Loucy (cell line): ENCODE measurements at regions not wholly inside any gene's neighbourhood (a gene's known extent, or its start where the extent isn't known, plus 50 kb on each side); places are given as distances from the start of the nearest gene placed in this dataset.

Experiments used
- H2AFZ ChIP-seq: fragments of 200-600 bp; sonication (generic); 2 replicates; pipeline ENCODE4 v1.6.0; 2016; ENCODE audit warnings: antibody characterized with exemption, mild to moderate bottlenecking, low read length, moderate library complexity
- H3F3A ChIP-seq: fragments of 200-600 bp; 2 replicates; pipeline ENCODE4 v1.6.0; 2016; ENCODE audit warnings: antibody characterized with exemption, low read depth, mild to moderate bottlenecking
- H3K27me3 ChIP-seq: fragments of 200-600 bp; sonication (generic); 2 replicates; pipeline ENCODE4 v1.6.1; 2014; ENCODE audit warnings: low read length, mild to moderate bottlenecking; ENCODE audit not compliant: insufficient read depth, poor library complexity, severe bottlenecking
- H3K36me3 ChIP-seq: fragments of 200-600 bp; sonication (generic); 2 replicates; pipeline ENCODE4 v1.6.1; 2016; ENCODE audit warnings: low read length; ENCODE audit not compliant: insufficient read depth
- H3K4me1 ChIP-seq: fragments of 200-600 bp; sonication (generic); 2 replicates; pipeline ENCODE4 v1.5.1; 2014; ENCODE audit warnings: low read length, mild to moderate bottlenecking; ENCODE audit not compliant: insufficient read depth, poor library complexity, severe bottlenecking
- H3K4me2 ChIP-seq: fragments of 200-600 bp; sonication (generic); 2 replicates; pipeline ENCODE4 v1.6.0; 2014; ENCODE audit warnings: antibody characterized with exemption, low read length, low read depth, mild to moderate bottlenecking; ENCODE audit not compliant: poor library complexity, severe bottlenecking
- H3K4me3 ChIP-seq: fragments of 200-600 bp; sonication (generic); 2 replicates; pipeline ENCODE4 v1.5.1; 2014; ENCODE audit warnings: low read length, mild to moderate bottlenecking, mixed read lengths; ENCODE audit not compliant: poor library complexity, severe bottlenecking
- H3K79me2 ChIP-seq: fragments of 200-600 bp; sonication (generic); 2 replicates; pipeline ENCODE4 v1.6.1; 2014; ENCODE audit warnings: low read length; ENCODE audit not compliant: insufficient read depth
- H3K9ac ChIP-seq: fragments of 200-600 bp; sonication (generic); 2 replicates; pipeline ENCODE4 v1.6.0; 2014; ENCODE audit warnings: mild to moderate bottlenecking, low read depth, low read length, moderate library complexity; ENCODE audit not compliant: poor library complexity, severe bottlenecking
- H3K9me2 ChIP-seq: fragments of 200-600 bp; sonication (generic); replicated peaks from 2 replicates; pipeline ENCODE4 v1.6.1; 2016; ENCODE audit warnings: low read depth, low read length, mixed read lengths
- H3K9me3 ChIP-seq: fragments of 200-600 bp; sonication (generic); 2 replicates; pipeline ENCODE4 v1.6.1; 2014; ENCODE audit warnings: mild to moderate bottlenecking, antibody characterized with exemption, low read length, low read depth; ENCODE audit not compliant: insufficient read depth
- H4K20me1 ChIP-seq: fragments of 200-600 bp; sonication (generic); 2 replicates; pipeline ENCODE4 v1.6.0; 2014; ENCODE audit warnings: antibody characterized with exemption, low read length, mild to moderate bottlenecking; ENCODE audit not compliant: insufficient read depth, poor library complexity, severe bottlenecking
- CTCF ChIP-seq: fragments of 200-600 bp; sonication (generic); conservative IDR thresholded peaks from 2 replicates; pipeline ENCODE4 v1.5.1; 2014; ENCODE audit warnings: mild to moderate bottlenecking, antibody characterized with exemption, low read length
- EZH2phosphoT487 ChIP-seq: fragments of 200-600 bp; IDR thresholded peaks from 2 replicates; pipeline ENCODE4 v1.6.1; 2018; ENCODE audit warnings: antibody characterized with exemption, mild to moderate bottlenecking, moderate library complexity, borderline replicate concordance

GRCh38 chr14:84343656-84344055 lies 1186.3 kb upstream of the FLRT2 start:
- no peaks in the 10 kb centered on the region for H3K36me3 ChIP-seq
- no peak overlapping the region for H3K4me2 ChIP-seq
- H4K20me1 ChIP-seq, result no peaks in the 10 kb centered on the region
- H3K9me2 ChIP-seq, result no peaks in the 10 kb centered on the region
- no peaks in the 10 kb centered on the region for H3K27me3 ChIP-seq
- no peaks in the 10 kb centered on the region for H3K79me2 ChIP-seq
- TF ChIP-seq CTCF (no peak), EZH2phosphoT487 (no peak)
- no peaks in the 10 kb centered on the region for H3F3A ChIP-seq
- H2AFZ ChIP-seq, result no peak overlapping the region
- no peaks in the 10 kb centered on the region for H3K4me1 ChIP-seq
- H3K4me3 ChIP-seq, result no peak overlapping the region
- H3K9me3 ChIP-seq, result no peaks in the 10 kb centered on the region
- H3K9ac ChIP-seq, result no peak overlapping the region

GRCh38 chr14:84351646-84352045 lies 1178.3 kb upstream of the FLRT2 start:
- H3K4me2 ChIP-seq, result no peak overlapping the region
- no peaks in the 10 kb centered on the region for H3K79me2 ChIP-seq
- no peak for TF ChIP-seq EZH2phosphoT487
- no peak for TF ChIP-seq CTCF
- H3K4me1 ChIP-seq, result no peaks in the 10 kb centered on the region
- H3F3A ChIP-seq, result no peaks in the 10 kb centered on the region
- no peaks in the 10 kb centered on the region for H3K27me3 ChIP-seq
- no peaks in the 10 kb centered on the region for H4K20me1 ChIP-seq
- H3K9me2 ChIP-seq, result no peaks in the 10 kb centered on the region
- no peaks in the 10 kb centered on the region for H3K36me3 ChIP-seq
- H3K9me3 ChIP-seq, result peaks cover 3% of the 10 kb centered on the region; the same call in 1 of the 2 replicates
- H3K4me3 ChIP-seq, result no peak overlapping the region
- no peak overlapping the region for H2AFZ ChIP-seq
- H3K9ac ChIP-seq, result no peak overlapping the region

- no peaks in the 10 kb centered on the region for H4K20me1 ChIP-seq
- H3K36me3 ChIP-seq, result no peaks in the 10 kb centered on the region
- H3K79me2 ChIP-seq, result no peaks in the 10 kb centered on the region
- TF ChIP-seq CTCF, result no peak
- no peak for TF ChIP-seq EZH2phosphoT487
- no peaks in the 10 kb centered on the region for H3K4me1 ChIP-seq
- H2AFZ ChIP-seq, result no peak overlapping the region
- no peaks in the 10 kb centered on the region for H3K9me3 ChIP-seq
- no peaks in the 10 kb centered on the region for H3K9me2 ChIP-seq
- no peaks in the 10 kb centered on the region for H3F3A ChIP-seq
- no peak overlapping the region for H3K4me2 ChIP-seq
- no peak overlapping the region for H3K4me3 ChIP-seq
- H3K27me3 ChIP-seq, result no peaks in the 10 kb centered on the region
- no peak overlapping the region for H3K9ac ChIP-seq
Observed at GRCh38 chr14:84361476-84361875, 1168.5 kb upstream of the FLRT2 start.
